A673 (cell line): ENCODE measurements at regions not wholly inside any gene's neighbourhood (a gene's known extent, or its start where the extent isn't known, plus 50 kb on each side); places are given as distances from the start of the nearest gene placed in this dataset.

Experiments used
- BruUV-seq: library from RNA; stranded (reverse); fragments of 400-500 nt; replicated peaks from 2 replicates; lab custom pipeline; 2021; lab: Mats Ljungman, UMichigan
- CTCF ChIA-PET: fragments of 300-600 bp; sonication (Branson Sonifier 250); formaldehyde crosslinking; loops from one replicate; lab custom pipeline; 2022; ENCODE audit warnings: antibody characterized with exemption; lab: Charles Lee
- POLR2A ChIA-PET: fragments of 300-600 bp; sonication (Branson Sonifier 250); formaldehyde crosslinking; loops from one replicate; lab custom pipeline; 2022; ENCODE audit warnings: antibody characterized with exemption; ENCODE audit not compliant: low non-redundant PET; lab: Charles Lee
- DNase-seq: peaks from one replicate; pipeline ENCODE4 v3.0.0-alpha.2; 2015; ENCODE audit warnings: low spot score
- H3K27ac ChIP-seq: fragments of 200-600 bp; sonication (generic); 2 replicates; pipeline ENCODE4 v1.5.1; 2016; ENCODE audit warnings: mixed run types, low read depth, mild to moderate bottlenecking, mixed read lengths, antibody characterized with exemption, low read length; ENCODE audit not compliant: poor library complexity, severe bottlenecking
- H3K27me3 ChIP-seq: fragments of 200-600 bp; sonication (generic); replicated peaks from 2 replicates; pipeline ENCODE4 v1.6.1; 2017; ENCODE audit warnings: mixed run types, low read depth, mild to moderate bottlenecking, mixed read lengths, antibody characterized with exemption, low read length; ENCODE audit not compliant: insufficient read depth, poor library complexity
- H3K36me3 ChIP-seq: fragments of 200-600 bp; sonication (generic); 2 replicates; pipeline ENCODE4 v1.6.1; 2016; ENCODE audit warnings: mixed run types, mild to moderate bottlenecking, mixed read lengths, antibody characterized with exemption, low read length; ENCODE audit not compliant: insufficient read depth, poor library complexity, severe bottlenecking
- H3K4me1 ChIP-seq: fragments of 200-600 bp; sonication (generic); 2 replicates; pipeline ENCODE4 v1.6.1; 2017; ENCODE audit warnings: mixed run types, mild to moderate bottlenecking, mixed read lengths, antibody characterized with exemption, low read length; ENCODE audit not compliant: insufficient read depth, poor library complexity, severe bottlenecking
- H3K4me3 ChIP-seq: fragments of 200-600 bp; sonication (generic); 2 replicates; pipeline ENCODE4 v1.5.1; 2016; ENCODE audit warnings: low read depth, mixed run types, mild to moderate bottlenecking, mixed read lengths, low read length; ENCODE audit not compliant: poor library complexity, severe bottlenecking
- H3K9me3 ChIP-seq: fragments of 200-600 bp; sonication (generic); 2 replicates; pipeline ENCODE4 v1.6.1; 2016; ENCODE audit warnings: mixed run types, low read depth, mild to moderate bottlenecking, mixed read lengths, antibody characterized with exemption, low read length; ENCODE audit not compliant: poor library complexity, severe bottlenecking
- CTCF ChIP-seq: fragments of 300-800, 200-600 bp; sonication (generic); conservative IDR thresholded peaks from 2 replicates; pipeline ENCODE4 v1.5.1; 2017; ENCODE audit warnings: low read depth, mild to moderate bottlenecking, antibody characterized with exemption, low read length, moderate library complexity, mixed read lengths
- EZH2 ChIP-seq: fragments of 200-600 bp; sonication (generic); IDR thresholded peaks from 2 replicates; pipeline ENCODE4 v1.6.1; 2017; ENCODE audit warnings: borderline replicate concordance, low read depth, mild to moderate bottlenecking, mixed read lengths, antibody characterized with exemption, low read length; ENCODE audit not compliant: poor library complexity, severe bottlenecking
- intact Hi-C: fragments of 100-400 bp; cut with micrococcal nuclease; formaldehyde crosslinking; loops from one replicate; pipeline ENCODE4 v1.10.0; 2022; ENCODE audit not compliant: unreplicated experiment

- H3K27me3 ChIP-seq, result no peaks in the 10 kb centered on the region
- BruUV-seq, result no TSS peak
- ChIA-PET CTCF (no interaction called here), POLR2A (no interaction called here)
- no peaks in the 10 kb centered on the region for H3K36me3 ChIP-seq
- no peak for TF ChIP-seq EZH2
- TF ChIP-seq CTCF, result no peak
- H3K27ac ChIP-seq, result no peak overlapping the region
- H3K4me3 ChIP-seq, result no peak overlapping the region
- intact Hi-C loops, result no loop called here
- no peaks in the 10 kb centered on the region for H3K9me3 ChIP-seq
- H3K4me1 ChIP-seq, result peaks cover 17% of the 10 kb centered on the region
- DNase-seq, result no peak
Observed at GRCh38 chr2:204331180-204331579, 214.1 kb upstream of the PARD3B start.

GRCh38 chr2:204331988-204332387, 213.3 kb upstream of the PARD3B start:
- ChIA-PET POLR2A (no interaction called here), CTCF (no interaction called here)
- no TSS peak for BruUV-seq

GRCh38 chr2:204332706-204333105, 212.6 kb upstream of the PARD3B start:
- ChIA-PET CTCF (no interaction called here), POLR2A (interaction anchor here (0.6 kb wide), 1 partner anchor 61 kb away, joined by 3 read pairs; no protein-coding TSS in a partner anchor)
- H3K4me3 ChIP-seq, result no peak overlapping the region
- H3K27me3 ChIP-seq, result no peaks in the 10 kb centered on the region
- no TSS peak for BruUV-seq
- DNase-seq, result no peak
- TF ChIP-seq EZH2 (no peak), CTCF (no peak)
- H3K9me3 ChIP-seq, result no peaks in the 10 kb centered on the region
- no peak overlapping the region for H3K27ac ChIP-seq
- H3K4me1 ChIP-seq, result peaks cover 17% of the 10 kb centered on the region
- intact Hi-C loops, result no loop called here
- H3K36me3 ChIP-seq, result no peaks in the 10 kb centered on the region

More at GRCh38 chr2:204331988-204332387, 213.3 kb upstream of the PARD3B start:
- intact Hi-C loops, result no loop called here
- no peak overlapping the region for H3K4me3 ChIP-seq
- no peaks in the 10 kb centered on the region for H3K27me3 ChIP-seq
- TF ChIP-seq CTCF (no peak), EZH2 (no peak)
- no peak overlapping the region for H3K27ac ChIP-seq
- H3K4me1 ChIP-seq, result peaks cover 17% of the 10 kb centered on the region
- no peaks in the 10 kb centered on the region for H3K36me3 ChIP-seq
- DNase-seq, result no peak
- no peaks in the 10 kb centered on the region for H3K9me3 ChIP-seq
